Stimulated activated naive CD8-positive, alpha-beta T cell treated with anti-CD3 and anti-CD28 coated beads, Interleukin-15, Interleukin-2, amounts not matched to agents 100 ng/mL and 50 ng/mL, for 24 hours (primary cell): ENCODE measurements at regions not wholly inside any gene's neighbourhood (a gene's known extent, or its start where the extent isn't known, plus 50 kb on each side); places are given as distances from the start of the nearest gene placed in this dataset.
"Not testable (repeated sequence)": the region's sequence is repeated elsewhere in the genome, so short reads cannot be mapped to it uniquely, and the experiment has no call there.

Experiments used
- H3K27ac Mint-ChIP-seq: one replicate; pipeline ENCODE4 v1.8.0; 2021; ENCODE audit warnings: mild to moderate bottlenecking, mixed read lengths
- H3K27me3 Mint-ChIP-seq: one replicate; pipeline ENCODE4 v1.8.0; 2021; ENCODE audit warnings: mixed read lengths
- H3K36me3 Mint-ChIP-seq: one replicate; pipeline ENCODE4 v1.8.0; 2021; ENCODE audit warnings: low read depth, mixed read lengths
- H3K4me1 Mint-ChIP-seq: one replicate; pipeline ENCODE4 v1.8.0; 2021; ENCODE audit warnings: low read depth, mixed read lengths
- H3K4me3 Mint-ChIP-seq: one replicate; pipeline ENCODE4 v1.8.0; 2021; ENCODE audit warnings: mild to moderate bottlenecking, mixed read lengths
- H3K9me3 Mint-ChIP-seq: one replicate; pipeline ENCODE4 v1.8.0; 2021; ENCODE audit warnings: mixed read lengths

- no peaks in the 10 kb centered on the region for H3K4me1 Mint-ChIP-seq
- no peak overlapping the region for H3K4me3 Mint-ChIP-seq
- peaks cover 18% of the 10 kb centered on the region for H3K27me3 Mint-ChIP-seq
- H3K27ac Mint-ChIP-seq: no peak overlapping the region
- H3K9me3 Mint-ChIP-seq: peaks cover 4% of the 10 kb centered on the region
- H3K36me3 Mint-ChIP-seq: no peaks in the 10 kb centered on the region
Measured at GRCh38 chr5:159571501-159572244, 241.4 kb upstream of the IL12B start.

DNA sequence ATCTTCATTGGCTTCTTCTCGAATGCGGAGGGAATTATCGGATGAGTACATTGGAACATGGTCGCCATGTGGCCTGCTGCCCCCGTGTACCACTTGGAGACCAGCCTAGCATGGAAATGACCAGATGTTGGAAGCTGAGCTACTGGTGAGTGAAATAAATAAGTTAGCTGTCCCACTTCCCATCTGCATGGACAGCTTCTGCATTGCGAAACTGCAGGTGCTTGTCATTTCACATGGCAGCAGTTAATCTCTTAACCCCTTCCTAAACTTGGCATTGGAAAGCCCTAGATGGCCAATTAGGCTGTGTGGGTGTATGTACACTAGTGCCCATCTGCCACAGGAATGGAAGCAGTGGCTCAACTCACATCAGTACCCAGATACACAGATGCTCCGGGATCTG lies 246.6 kb upstream of the IL12B start:
- Mint-ChIP-seq H3K4me1 (no peaks in the 10 kb centered on the region), H3K36me3 (no peaks in the 10 kb centered on the region), H3K27ac (no peak overlapping the region), H3K9me3 (peaks cover 5% of the 10 kb centered on the region), H3K4me3 (no peak overlapping the region), H3K27me3 (peaks cover 33% of the 10 kb centered on the region)

DNA sequence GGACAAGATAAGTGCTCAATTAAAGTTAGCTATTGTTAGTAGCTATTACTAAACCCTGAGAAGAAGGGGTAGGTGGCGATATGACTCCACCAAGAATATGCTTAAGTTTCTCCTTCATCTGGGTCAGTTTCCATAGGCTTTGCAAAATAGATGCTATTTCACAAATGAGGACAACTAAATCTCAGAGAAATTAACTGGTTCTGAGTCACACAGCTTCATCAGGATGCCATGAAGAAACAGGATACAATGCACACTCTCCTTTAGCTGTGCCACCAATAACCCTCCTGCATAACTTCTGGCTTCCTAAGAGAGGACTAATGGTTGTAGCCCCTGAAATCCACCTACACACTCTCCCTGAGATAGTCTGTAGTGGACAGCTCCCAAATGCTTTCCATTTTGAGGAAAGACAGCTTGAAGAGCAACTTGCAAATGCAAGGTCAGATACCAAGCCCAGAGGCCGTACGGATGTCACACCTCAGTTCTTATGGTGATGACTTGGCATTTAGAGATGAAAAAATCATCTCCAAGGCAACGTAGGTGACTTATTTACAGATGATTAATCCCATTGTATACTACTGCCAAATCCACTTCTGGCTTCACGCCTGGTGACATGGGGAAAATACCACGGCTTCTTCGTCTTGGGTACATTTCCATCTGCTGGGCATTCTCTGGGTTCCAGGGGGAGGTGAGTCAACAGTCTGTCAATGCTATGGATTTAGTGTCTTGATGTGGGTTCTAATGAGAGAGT lies 251.4 kb upstream of the IL12B start:
- H3K27ac Mint-ChIP-seq: no peak overlapping the region
- no peak overlapping the region for H3K4me3 Mint-ChIP-seq
- H3K36me3 Mint-ChIP-seq: no peaks in the 10 kb centered on the region
- peaks cover 20% of the 10 kb centered on the region for H3K27me3 Mint-ChIP-seq
- peaks cover under 1% of the 10 kb centered on the region for H3K9me3 Mint-ChIP-seq
- H3K4me1 Mint-ChIP-seq: peaks cover 8% of the 10 kb centered on the region

- Mint-ChIP-seq H3K27ac (no peak overlapping the region), H3K36me3 (no peaks in the 10 kb centered on the region), H3K4me3 (no peak overlapping the region), H3K4me1 (peaks cover 8% of the 10 kb centered on the region), H3K27me3 (peaks cover 17% of the 10 kb centered on the region), H3K9me3 (no peaks in the 10 kb centered on the region)
Measured at GRCh38 chr5:159582756-159583541, 252.7 kb upstream of the IL12B start.

DNA sequence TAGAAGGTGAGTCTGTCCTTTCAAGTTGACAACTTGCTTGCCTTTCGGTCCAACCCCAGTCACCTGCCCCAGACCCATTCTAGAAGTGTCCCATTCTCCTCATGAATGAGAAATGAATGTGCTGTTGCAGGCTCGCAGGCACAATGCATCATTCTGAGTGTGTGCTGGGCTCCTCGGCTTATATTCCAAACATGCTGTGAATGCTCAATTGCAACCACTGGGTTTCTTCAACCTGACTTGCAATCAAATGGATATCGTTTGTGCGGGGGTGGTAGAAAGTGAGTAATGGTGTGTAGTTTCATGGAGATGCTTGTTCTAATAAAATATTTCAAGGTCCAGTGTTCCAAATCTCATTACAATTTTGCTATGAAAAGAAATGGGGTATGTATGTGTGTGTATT lies 256.6 kb upstream of the IL12B start:
- Mint-ChIP-seq H3K4me3 (no peak overlapping the region), H3K27me3 (peaks cover 7% of the 10 kb centered on the region), H3K36me3 (no peaks in the 10 kb centered on the region), H3K4me1 (peaks cover 8% of the 10 kb centered on the region), H3K9me3 (no peaks in the 10 kb centered on the region), H3K27ac (no peak overlapping the region)

DNA sequence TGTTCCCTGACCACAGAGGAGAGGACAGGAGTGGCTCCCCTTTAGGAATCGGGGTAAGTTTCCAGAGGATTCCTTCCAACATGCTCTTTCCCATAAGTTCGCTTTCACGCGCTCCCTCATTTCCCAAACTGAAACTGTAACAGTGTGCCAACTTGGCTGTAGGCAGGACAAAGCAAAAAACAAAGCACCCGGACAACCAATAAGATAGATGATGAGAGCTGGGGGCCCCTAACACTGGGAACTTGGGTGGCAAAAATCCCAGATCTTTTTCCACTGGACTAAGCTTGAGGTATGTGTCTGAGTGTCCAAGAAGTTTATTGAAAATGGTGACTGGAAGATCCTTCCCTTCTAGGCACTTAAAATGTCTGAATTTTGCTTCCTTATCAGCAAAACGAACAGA lies 258.7 kb upstream of the IL12B start:
- no peak overlapping the region for H3K27ac Mint-ChIP-seq
- H3K9me3 Mint-ChIP-seq: no peaks in the 10 kb centered on the region
- no peaks in the 10 kb centered on the region for H3K4me1 Mint-ChIP-seq
- H3K27me3 Mint-ChIP-seq: peaks cover 7% of the 10 kb centered on the region
- no peak overlapping the region for H3K4me3 Mint-ChIP-seq
- no peaks in the 10 kb centered on the region for H3K36me3 Mint-ChIP-seq

GRCh38 chr5:159593518-159594073 lies 263.3 kb upstream of the IL12B start:
- Mint-ChIP-seq H3K27ac (no peak overlapping the region), H3K4me3 (no peak overlapping the region), H3K9me3 (peaks cover 21% of the 10 kb centered on the region), H3K27me3 (peaks cover 12% of the 10 kb centered on the region), H3K36me3 (no peaks in the 10 kb centered on the region), H3K4me1 (no peaks in the 10 kb centered on the region)

DNA sequence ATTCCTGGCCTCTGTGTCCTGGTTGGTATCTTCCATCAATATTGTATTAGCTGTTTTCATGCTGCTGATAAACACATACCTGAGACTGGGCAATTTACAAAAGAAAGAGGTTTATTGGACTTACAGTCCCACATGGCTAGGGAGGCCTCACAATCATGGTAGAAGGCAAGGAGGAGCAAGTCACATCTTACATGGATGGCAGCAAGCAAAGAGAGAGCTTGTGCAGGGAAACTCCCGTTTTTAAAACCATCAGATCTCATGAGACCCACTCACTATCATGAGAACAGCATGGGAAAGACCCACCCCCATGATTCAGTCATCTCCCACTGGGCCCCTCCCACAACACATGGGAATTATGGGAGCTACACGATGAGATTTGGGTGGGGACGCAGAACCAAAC lies 265.3 kb upstream of the IL12B start:
- not testable (repeated sequence) for H3K4me1 Mint-ChIP-seq

DNA sequence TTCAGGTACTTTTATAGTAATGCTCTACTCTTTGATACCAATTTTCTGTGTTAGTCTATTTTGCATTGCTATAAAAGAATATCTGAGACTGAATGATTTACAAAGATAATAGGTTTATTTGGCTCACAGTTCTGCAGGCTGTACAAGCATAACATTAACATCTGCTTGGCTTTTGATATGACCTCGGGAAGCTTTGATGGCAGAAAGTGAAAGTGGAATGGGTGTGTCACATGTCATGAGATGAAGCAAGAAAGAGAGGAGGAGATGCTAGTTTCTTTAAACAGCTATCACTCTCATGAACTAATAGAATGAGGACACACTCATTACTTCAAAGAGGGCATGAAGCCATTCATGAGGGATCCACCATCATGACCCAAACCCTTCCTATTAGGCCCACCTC lies 270.9 kb upstream of the IL12B start:
- Mint-ChIP-seq H3K4me3 (no peak overlapping the region), H3K36me3 (peaks cover 3% of the 10 kb centered on the region), H3K27me3 (peaks cover 9% of the 10 kb centered on the region), H3K9me3 (peaks cover 32% of the 10 kb centered on the region), H3K4me1 (peaks cover 20% of the 10 kb centered on the region), H3K27ac (no peak overlapping the region)

More for the DNA sequence above, 265.3 kb upstream of the IL12B start:
- H3K36me3 Mint-ChIP-seq, H3K4me3 Mint-ChIP-seq, H3K27ac Mint-ChIP-seq: not testable (repeated sequence)
- Mint-ChIP-seq H3K27me3 (peaks cover 12% of the 10 kb centered on the region), H3K9me3 (peaks cover 22% of the 10 kb centered on the region)

DNA sequence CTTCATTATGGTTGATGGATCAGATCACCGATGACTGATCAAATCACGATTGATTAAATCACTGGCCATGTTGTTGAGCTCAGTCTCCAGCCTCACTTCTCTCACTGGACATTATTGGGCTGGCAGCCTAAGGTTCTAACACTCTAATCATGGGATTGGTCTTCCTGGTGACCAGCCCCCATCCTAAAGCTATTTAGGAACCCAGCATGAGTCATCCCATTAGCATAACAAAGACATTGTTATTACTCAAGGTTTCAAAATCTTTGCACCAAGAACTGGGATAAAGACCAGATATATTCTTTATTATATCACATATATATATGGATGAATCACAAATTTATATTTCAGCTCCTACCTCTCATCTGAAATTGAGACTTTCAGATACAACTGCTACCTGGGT lies 272.1 kb upstream of the IL12B start:
- Mint-ChIP-seq H3K27ac (no peak overlapping the region), H3K4me1 (peaks cover 31% of the 10 kb centered on the region), H3K27me3 (peaks cover 5% of the 10 kb centered on the region), H3K9me3 (peaks cover 27% of the 10 kb centered on the region), H3K4me3 (no peak overlapping the region), H3K36me3 (peaks cover 3% of the 10 kb centered on the region)

DNA sequence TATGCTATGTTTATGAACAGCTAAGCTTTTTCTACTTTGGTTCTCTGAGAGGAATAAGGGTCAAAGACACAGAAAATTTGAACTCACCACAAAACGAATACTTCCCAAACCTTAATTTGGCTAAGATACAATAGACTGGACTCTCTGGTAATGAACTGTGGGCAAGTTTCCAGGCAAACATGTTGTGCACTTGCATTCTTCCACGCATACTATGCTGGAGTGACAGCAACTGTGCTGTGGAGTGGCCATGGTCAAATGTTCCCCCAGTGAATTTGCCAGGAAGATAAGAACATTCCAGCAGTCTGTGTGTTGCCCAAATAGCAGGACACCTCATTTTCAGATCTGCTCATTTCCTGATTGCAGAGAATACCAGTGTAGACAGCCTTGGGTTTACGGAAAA lies 275.3 kb upstream of the IL12B start:
- Mint-ChIP-seq H3K9me3 (peaks cover 25% of the 10 kb centered on the region), H3K4me1 (peaks cover 46% of the 10 kb centered on the region), H3K27ac (no peak overlapping the region), H3K27me3 (no peaks in the 10 kb centered on the region), H3K36me3 (peaks cover 3% of the 10 kb centered on the region), H3K4me3 (no peak overlapping the region)

GRCh38 chr5:159609359-159609758 lies 279.1 kb upstream of the IL12B start:
- Mint-ChIP-seq H3K4me3 (no peak overlapping the region), H3K27ac (no peak overlapping the region), H3K4me1 (peaks cover 39% of the 10 kb centered on the region), H3K9me3 (peaks cover 4% of the 10 kb centered on the region), H3K27me3 (peaks cover 5% of the 10 kb centered on the region), H3K36me3 (no peaks in the 10 kb centered on the region)

DNA sequence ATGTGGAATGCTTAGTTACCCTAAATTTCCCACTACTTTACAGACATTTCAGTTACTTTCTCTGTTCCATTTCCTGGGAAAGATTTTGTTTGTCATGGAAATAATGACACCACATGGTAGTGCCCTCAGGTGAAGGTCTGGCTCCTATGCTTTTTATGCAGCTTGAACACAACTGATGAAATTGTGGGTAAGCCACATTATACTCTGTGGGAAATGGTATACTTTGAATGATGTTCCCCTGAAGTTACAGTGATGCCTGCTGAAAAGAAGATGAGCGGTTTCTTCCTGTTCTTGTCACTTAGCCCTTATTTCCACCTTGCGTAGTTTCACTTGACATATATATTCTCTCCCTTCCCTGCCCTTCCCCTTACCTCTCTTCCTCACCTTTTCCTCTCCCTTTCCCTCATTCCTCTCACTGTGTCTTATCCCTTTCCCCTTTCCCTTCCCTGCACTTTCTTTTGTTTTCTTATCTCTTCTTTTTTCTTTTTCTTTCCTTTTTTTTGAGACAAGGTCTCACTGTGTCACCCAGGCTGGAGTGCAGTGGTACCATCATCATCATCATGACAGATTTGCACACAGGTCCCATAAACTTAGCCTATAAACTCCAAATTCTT lies 280.8 kb upstream of the IL12B start:
- Mint-ChIP-seq H3K27me3 (peaks cover 5% of the 10 kb centered on the region), H3K4me3 (no peak overlapping the region), H3K9me3 (peaks cover 4% of the 10 kb centered on the region), H3K4me1 (peaks cover 35% of the 10 kb centered on the region), H3K27ac (peak overlapping the region; percentile 80), H3K36me3 (no peaks in the 10 kb centered on the region)

DNA sequence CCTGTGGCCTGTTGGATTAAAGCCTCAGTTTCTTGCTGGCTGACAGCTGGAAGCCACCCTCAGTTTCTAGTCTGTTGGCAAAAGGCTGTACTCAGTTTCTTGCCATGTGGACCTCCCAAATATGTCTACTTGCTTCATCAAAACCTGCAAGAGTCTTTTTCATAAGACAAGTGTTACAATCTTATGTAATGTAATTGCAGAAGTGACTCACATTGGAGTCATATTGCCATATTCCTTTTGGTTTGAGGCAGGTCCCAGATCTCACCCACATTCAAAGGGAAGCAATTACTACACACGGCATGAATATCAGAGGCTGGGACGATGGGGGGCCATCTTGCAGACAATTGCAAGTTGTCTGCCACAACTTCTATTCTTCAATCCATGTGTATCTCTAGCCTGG lies 286.7 kb upstream of the IL12B start:
- peaks cover 5% of the 10 kb centered on the region for H3K9me3 Mint-ChIP-seq
- peaks cover 2% of the 10 kb centered on the region for H3K36me3 Mint-ChIP-seq
- H3K4me1 Mint-ChIP-seq: no peaks in the 10 kb centered on the region
- no peak overlapping the region for H3K4me3 Mint-ChIP-seq
- peaks cover 8% of the 10 kb centered on the region for H3K27me3 Mint-ChIP-seq
- no peak overlapping the region for H3K27ac Mint-ChIP-seq
